HL-60 (cell line): ENCODE measurements at regions not wholly inside any gene's neighbourhood (a gene's known extent, or its start where the extent isn't known, plus 50 kb on each side); places are given as distances from the start of the nearest gene placed in this dataset.

Experiments
- DNase-seq, 2 experiments: peaks; one replicate each; pipeline ENCODE4 v3.0.0-alpha.2; 2010 to 2020; ENCODE audit warnings: low read depth in 1 of 2, low spot score in 1 of 2
- H3K27ac ChIP-seq: fragments of 250-450 bp; sonication (Bioruptor Pico); replicated peaks from 2 replicates; pipeline ENCODE4 v1.5.1; 2020; ENCODE audit warnings: mild to moderate bottlenecking, moderate library complexity
- H3K27me3 ChIP-seq: fragments of 250-450 bp; sonication (Bioruptor Pico); 2 replicates; pipeline ENCODE4 v1.5.1; 2021; ENCODE audit warnings: mild to moderate bottlenecking, moderate library complexity; ENCODE audit not compliant: insufficient read depth, poor library complexity, severe bottlenecking
- H3K4me3 ChIP-seq: replicated peaks from 2 replicates; pipeline ENCODE4 v1.5.1; 2011; ENCODE audit warnings: mild to moderate bottlenecking, control low read depth, low read length; ENCODE audit not compliant: insufficient read depth
- CTCF ChIP-seq: IDR thresholded peaks from one replicate; pipeline ENCODE4 v1.5.1; 2011; ENCODE audit warnings: low read length, control low read depth, inconsistent platforms; ENCODE audit not compliant: insufficient read depth
- GABPA ChIP-seq: IDR thresholded peaks from 2 replicates; pipeline ENCODE4 v1.6.1; 2012; ENCODE audit warnings: low read depth
- POLR2AphosphoS5 ChIP-seq: IDR thresholded peaks from 2 replicates; pipeline ENCODE4 v1.6.1; 2012; ENCODE audit warnings: low read depth
- REST ChIP-seq: IDR thresholded peaks from 2 replicates; pipeline ENCODE4 v1.6.1; 2012; ENCODE audit warnings: low read depth; ENCODE audit not compliant: insufficient replicate concordance
- SPI1 ChIP-seq: IDR thresholded peaks from 2 replicates; pipeline ENCODE4 v1.6.1; 2012; ENCODE audit warnings: low read depth, mild to moderate bottlenecking, borderline replicate concordance

GRCh38 chr22:27065279-27065678 lies 407.9 kb downstream of the MIAT start:
- Histone ChIP-seq H3K4me3 (no peak overlapping the region), H3K27me3 (no peaks in the 10 kb centered on the region), H3K27ac (no peak overlapping the region)
- DNase-seq, result no peak
- no peak for TF ChIP-seq GABPA
- TF ChIP-seq SPI1, result no peak
- TF ChIP-seq REST, result no peak
- TF ChIP-seq CTCF, result no peak
- no peak for TF ChIP-seq POLR2AphosphoS5

GRCh38 chr22:27066856-27067255 lies 409.5 kb downstream of the MIAT start:
- no peak for TF ChIP-seq REST
- TF ChIP-seq CTCF, result no peak
- no peak for TF ChIP-seq POLR2AphosphoS5
- no peak for TF ChIP-seq SPI1
- no peak for TF ChIP-seq GABPA
- no peak overlapping the region for H3K4me3 ChIP-seq
- no peaks in the 10 kb centered on the region for H3K27me3 ChIP-seq
- H3K27ac ChIP-seq, result no peak overlapping the region
- no peak for DNase-seq

- no peak for DNase-seq
- TF ChIP-seq SPI1 (no peak), POLR2AphosphoS5 (no peak), CTCF (no peak), REST (no peak), GABPA (no peak)
- no peak overlapping the region for H3K4me3 ChIP-seq
- H3K27ac ChIP-seq, result no peak overlapping the region
- H3K27me3 ChIP-seq, result no peaks in the 10 kb centered on the region
These were observed 410.7 kb downstream of the MIAT start for GRCh38 chr22:27068121-27068520.
